ENCODE measurements at regions not wholly inside any gene's neighbourhood (a gene's known extent, or its start where the extent isn't known, plus 50 kb on each side); places are given as distances from the start of the nearest gene placed in this dataset.
"Not testable (repeated sequence)": the region's sequence is repeated elsewhere in the genome, so short reads cannot be mapped to it uniquely, and the experiment has no call there.

DNA sequence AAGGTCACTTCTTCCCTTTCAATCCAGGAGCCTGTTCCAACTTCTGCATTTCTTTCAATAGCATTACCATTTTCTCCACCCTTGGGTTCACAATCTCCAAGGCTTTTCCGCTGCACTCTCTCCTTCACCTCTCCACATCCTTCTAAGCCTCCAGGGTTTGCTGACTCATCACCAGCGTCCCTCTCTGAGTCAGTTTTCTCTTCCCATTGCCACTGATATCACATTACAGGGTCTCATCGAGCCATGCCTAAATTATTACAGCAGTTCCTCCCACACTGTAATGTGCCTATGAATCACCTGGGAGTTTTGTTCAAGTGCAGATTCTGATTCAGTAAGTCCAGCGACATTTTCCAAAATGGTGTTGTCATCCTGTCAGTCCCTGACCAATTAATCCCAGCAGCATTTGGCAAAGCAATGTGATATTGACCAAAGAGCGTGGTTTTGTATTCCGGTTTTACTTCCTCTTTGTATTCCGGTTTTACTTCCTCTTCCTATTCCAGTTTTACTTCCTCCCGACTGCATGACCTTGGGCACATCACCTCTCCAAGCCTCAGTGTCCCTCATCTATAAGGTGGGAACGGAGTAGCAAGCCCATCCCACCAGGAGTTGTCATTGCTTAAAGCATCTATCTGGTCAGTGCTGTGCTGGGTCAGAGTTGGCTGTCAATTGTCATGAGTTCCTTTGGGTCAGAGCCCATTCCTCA, 208.3 kb upstream of the NBPF12 start:
- H2BK12ac ChIP-seq (ENCODE audit: insufficient read length, low read depth, low read length); H3K4ac ChIP-seq (ENCODE audit: low read depth, low read length); H3K79me2 ChIP-seq (ENCODE audit: insufficient read depth, low read length); H3K9me3 ChIP-seq (ENCODE audit: control insufficient read depth, low read depth, low read length); H4K20me1 ChIP-seq (ENCODE audit: control insufficient read depth, insufficient read depth, insufficient read length); H2AK5ac ChIP-seq (ENCODE audit: insufficient read length, low read length); H3K9ac ChIP-seq (ENCODE audit: extremely low read depth, insufficient read length, low read length); H2BK15ac ChIP-seq (ENCODE audit: low read depth, low read length); H3K27ac ChIP-seq (ENCODE audit: insufficient read length, low read depth, low read length); H3K56ac ChIP-seq (ENCODE audit: insufficient read length, low read depth, low read length); H4K91ac ChIP-seq (ENCODE audit: insufficient read length, low read depth, low read length); H3K36me3 Mint-ChIP-seq (ENCODE audit: insufficient read depth in 1 of 3, low read depth in 3 of 3); H2BK120ac ChIP-seq (ENCODE audit: low read depth, low read length, poor library complexity, severe bottlenecking); H3K4me2 ChIP-seq (ENCODE audit: insufficient read depth, insufficient read length, low read length); H2AFZ ChIP-seq (ENCODE audit: low read length); H3K14ac ChIP-seq (ENCODE audit: insufficient read depth, low read length); H4K5ac ChIP-seq (ENCODE audit: insufficient read length, low read depth, low read length); H3K9me3 Mint-ChIP-seq; H3K27me3 Mint-ChIP-seq (ENCODE audit: low read depth); H3K18ac ChIP-seq (ENCODE audit: insufficient read length, low read depth, low read length); H3K27ac Mint-ChIP-seq; H4K8ac ChIP-seq (replicated peaks; ENCODE audit: insufficient read length, low read depth, low read length); H3K4me3 Mint-ChIP-seq; H3K23me2 ChIP-seq (ENCODE audit: insufficient read length, low read depth, low read length, poor library complexity, severe bottlenecking); H3T11ph ChIP-seq (ENCODE audit: low read length); H3K27me3 ChIP-seq (ENCODE audit: insufficient read depth, low read length); DNase-seq; H3K4me1 Mint-ChIP-seq; H3K23ac ChIP-seq (ENCODE audit: insufficient read length, low read depth, low read length); H3K79me1 ChIP-seq (ENCODE audit: insufficient read depth, low read depth, low read length, poor library complexity, severe bottlenecking); H2BK20ac ChIP-seq (ENCODE audit: low read depth, low read length, poor library complexity, severe bottlenecking); H3K4me1 ChIP-seq (ENCODE audit: insufficient read depth, low read length); H2BK5ac ChIP-seq (ENCODE audit: insufficient read length, low read length): not testable (repeated sequence)
- WGBS (ENCODE audit: extremely low coverage, insufficient read length, low lambda C conversion rate): no CpG with 5 or more reads among the region's 9 CpGs

DNA sequence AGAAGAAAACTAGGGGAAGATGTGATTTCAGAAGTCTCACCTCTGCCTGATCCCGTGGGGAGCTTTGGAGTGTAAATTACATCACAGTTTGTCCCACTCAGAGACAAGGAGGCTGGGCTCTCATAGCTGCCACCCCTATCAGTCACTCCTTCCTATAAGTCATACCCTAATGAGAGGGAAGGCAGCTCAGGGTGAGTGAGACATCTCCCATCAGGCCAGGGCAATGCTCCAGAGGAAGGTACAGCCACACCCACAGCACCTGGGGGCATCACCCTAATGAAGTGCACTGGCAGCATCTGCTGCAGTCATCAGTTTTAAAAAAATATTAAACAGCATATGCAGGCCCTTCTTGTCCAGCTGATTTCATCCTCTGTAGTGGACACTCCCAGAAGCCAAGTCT, 223.1 kb upstream of the NBPF12 start:
- H2BK20ac ChIP-seq (ENCODE audit: low read depth, low read length, poor library complexity, severe bottlenecking); H3K79me1 ChIP-seq (ENCODE audit: insufficient read depth, low read depth, low read length, poor library complexity, severe bottlenecking); H3K27ac Mint-ChIP-seq; H4K20me1 ChIP-seq (ENCODE audit: control insufficient read depth, insufficient read depth, insufficient read length); H3K4me3 Mint-ChIP-seq; H4K91ac ChIP-seq (ENCODE audit: insufficient read length, low read depth, low read length); H3K27me3 Mint-ChIP-seq (ENCODE audit: low read depth); H3K27ac ChIP-seq (ENCODE audit: insufficient read length, low read depth, low read length); H2BK5ac ChIP-seq (ENCODE audit: insufficient read length, low read length); H3K14ac ChIP-seq (ENCODE audit: insufficient read depth, low read length); H3K23ac ChIP-seq (ENCODE audit: insufficient read length, low read depth, low read length); H2BK120ac ChIP-seq (ENCODE audit: low read depth, low read length, poor library complexity, severe bottlenecking); H3K4me1 Mint-ChIP-seq; H2BK15ac ChIP-seq (ENCODE audit: low read depth, low read length); H3K23me2 ChIP-seq (ENCODE audit: insufficient read length, low read depth, low read length, poor library complexity, severe bottlenecking); H3K27me3 ChIP-seq (ENCODE audit: insufficient read depth, low read length); H3K9ac ChIP-seq (ENCODE audit: extremely low read depth, insufficient read length, low read length); H3K9me3 ChIP-seq (ENCODE audit: control insufficient read depth, low read depth, low read length); H3K18ac ChIP-seq (ENCODE audit: insufficient read length, low read depth, low read length); H4K8ac ChIP-seq (replicated peaks; ENCODE audit: insufficient read length, low read depth, low read length); H4K5ac ChIP-seq (ENCODE audit: insufficient read length, low read depth, low read length); H3K9me3 Mint-ChIP-seq; H2AK5ac ChIP-seq (ENCODE audit: insufficient read length, low read length); H3K56ac ChIP-seq (ENCODE audit: insufficient read length, low read depth, low read length); H3K4ac ChIP-seq (ENCODE audit: low read depth, low read length); H3K36me3 Mint-ChIP-seq (ENCODE audit: insufficient read depth in 1 of 3, low read depth in 3 of 3); H3K4me1 ChIP-seq (ENCODE audit: insufficient read depth, low read length); H2BK12ac ChIP-seq (ENCODE audit: insufficient read length, low read depth, low read length); DNase-seq; H3K4me2 ChIP-seq (ENCODE audit: insufficient read depth, insufficient read length, low read length); H3T11ph ChIP-seq (ENCODE audit: low read length); H3K79me2 ChIP-seq (ENCODE audit: insufficient read depth, low read length); H2AFZ ChIP-seq (ENCODE audit: low read length): not testable (repeated sequence)
- WGBS (ENCODE audit: extremely low coverage, insufficient read length, low lambda C conversion rate): no CpG with 5 or more reads among the region's 1 CpG
